GM12878 (cell line): ENCODE measurements at regions not wholly inside any gene's neighbourhood (a gene's known extent, or its start where the extent isn't known, plus 50 kb on each side); places are given as distances from the start of the nearest gene placed in this dataset.

Source experiments
- BACH1 ChIP-seq: fragments of 450-650 bp; IDR thresholded peaks from 2 replicates; pipeline ENCODE4 v1.6.1; 2017; ENCODE audit warnings: mild to moderate bottlenecking, borderline replicate concordance
- CBX3 ChIP-seq: fragments of 200-600 bp; sonication (generic); IDR thresholded peaks from 2 replicates; pipeline ENCODE4 v1.6.1; 2016; ENCODE audit warnings: low read depth, borderline replicate concordance
- ESRRA ChIP-seq: IDR thresholded peaks from 2 replicates; pipeline ENCODE4 v1.6.1; 2012; ENCODE audit warnings: mild to moderate bottlenecking, low read length, improper control_type of control experiment
- FOXM1 ChIP-seq: IDR thresholded peaks from 2 replicates; pipeline ENCODE4 v1.6.1; 2012; ENCODE audit warnings: low read depth, mild to moderate bottlenecking, inconsistent platforms, low read length, moderate library complexity
- MAX ChIP-seq: IDR thresholded peaks from 2 replicates; pipeline ENCODE4 v1.6.1; 2012; ENCODE audit warnings: low read depth, low read length, improper control_type of control experiment
- MYC ChIP-seq: IDR thresholded peaks from 2 replicates; pipeline ENCODE4 v1.6.1; 2011; ENCODE audit warnings: mild to moderate bottlenecking, low read length, moderate library complexity, inconsistent platforms; ENCODE audit not compliant: insufficient read depth, insufficient replicate concordance, insufficient read length, severe bottlenecking
- POU2F2 ChIP-seq: IDR thresholded peaks from 3 replicates; pipeline ENCODE4 v1.6.1; 2011; ENCODE audit warnings: low read depth, mild to moderate bottlenecking, low read length, borderline replicate concordance
- RCOR1 ChIP-seq: conservative IDR thresholded peaks from 2 replicates; pipeline ENCODE4 v1.6.1; 2012; ENCODE audit warnings: low read depth, low read length, improper control_type of control experiment
- RELA ChIP-seq: fragments of 450-650 bp; IDR thresholded peaks from 2 replicates; pipeline ENCODE4 v1.8.0; 2014; ENCODE audit warnings: borderline replicate concordance; ENCODE audit not compliant: partially characterized antibody
- RFX5 ChIP-seq: IDR thresholded peaks from 2 replicates; pipeline ENCODE4 v1.6.1; 2011; ENCODE audit warnings: low read depth, low read length, improper control_type of control experiment
- SREBF2 ChIP-seq: IDR thresholded peaks from 2 replicates; pipeline ENCODE4 v1.6.1; 2012; ENCODE audit warnings: mild to moderate bottlenecking, low read length
- YY1 ChIP-seq: IDR thresholded peaks from 2 replicates; pipeline ENCODE4 v1.6.1; 2011; ENCODE audit warnings: low read depth, mild to moderate bottlenecking, low read length
- ZNF274 ChIP-seq: IDR thresholded peaks from one replicate; pipeline ENCODE4 v1.8.0; 2011; ENCODE audit not compliant: insufficient read length, insufficient read depth
- TF ChIP-seq, protein P1 (sequence below): fragments of 450-650 bp; formaldehyde crosslinking; IDR thresholded peaks from 2 replicates; pipeline ENCODE4 v1.4.0; 2022; ENCODE audit warnings: mild to moderate bottlenecking, moderate library complexity
- TF ChIP-seq, protein P2 (sequence below): IDR thresholded peaks from 2 replicates; pipeline ENCODE4 v1.6.1; 2011; ENCODE audit warnings: low read depth, mild to moderate bottlenecking, low read length, moderate library complexity, borderline replicate concordance; ENCODE audit errors: extremely low read depth
- TF ChIP-seq, protein P3 (sequence below): fragments of 450-650 bp; conservative IDR thresholded peaks from 2 replicates; pipeline ENCODE4 v1.6.1; 2017; ENCODE audit warnings: mild to moderate bottlenecking, moderate library complexity
- TF ChIP-seq, protein P4 (sequence below): fragments of 150-350 bp; IDR thresholded peaks from 2 replicates; pipeline ENCODE4 v1.6.1; 2014; ENCODE audit warnings: mild to moderate bottlenecking, low read depth, low read length
- TF ChIP-seq, protein P5 (sequence below): IDR thresholded peaks from 2 replicates; pipeline ENCODE4 v1.6.1; 2011; ENCODE audit warnings: mild to moderate bottlenecking, low read depth, low read length, moderate library complexity; ENCODE audit not compliant: insufficient replicate concordance

- TF ChIP-seq, protein P1, sequence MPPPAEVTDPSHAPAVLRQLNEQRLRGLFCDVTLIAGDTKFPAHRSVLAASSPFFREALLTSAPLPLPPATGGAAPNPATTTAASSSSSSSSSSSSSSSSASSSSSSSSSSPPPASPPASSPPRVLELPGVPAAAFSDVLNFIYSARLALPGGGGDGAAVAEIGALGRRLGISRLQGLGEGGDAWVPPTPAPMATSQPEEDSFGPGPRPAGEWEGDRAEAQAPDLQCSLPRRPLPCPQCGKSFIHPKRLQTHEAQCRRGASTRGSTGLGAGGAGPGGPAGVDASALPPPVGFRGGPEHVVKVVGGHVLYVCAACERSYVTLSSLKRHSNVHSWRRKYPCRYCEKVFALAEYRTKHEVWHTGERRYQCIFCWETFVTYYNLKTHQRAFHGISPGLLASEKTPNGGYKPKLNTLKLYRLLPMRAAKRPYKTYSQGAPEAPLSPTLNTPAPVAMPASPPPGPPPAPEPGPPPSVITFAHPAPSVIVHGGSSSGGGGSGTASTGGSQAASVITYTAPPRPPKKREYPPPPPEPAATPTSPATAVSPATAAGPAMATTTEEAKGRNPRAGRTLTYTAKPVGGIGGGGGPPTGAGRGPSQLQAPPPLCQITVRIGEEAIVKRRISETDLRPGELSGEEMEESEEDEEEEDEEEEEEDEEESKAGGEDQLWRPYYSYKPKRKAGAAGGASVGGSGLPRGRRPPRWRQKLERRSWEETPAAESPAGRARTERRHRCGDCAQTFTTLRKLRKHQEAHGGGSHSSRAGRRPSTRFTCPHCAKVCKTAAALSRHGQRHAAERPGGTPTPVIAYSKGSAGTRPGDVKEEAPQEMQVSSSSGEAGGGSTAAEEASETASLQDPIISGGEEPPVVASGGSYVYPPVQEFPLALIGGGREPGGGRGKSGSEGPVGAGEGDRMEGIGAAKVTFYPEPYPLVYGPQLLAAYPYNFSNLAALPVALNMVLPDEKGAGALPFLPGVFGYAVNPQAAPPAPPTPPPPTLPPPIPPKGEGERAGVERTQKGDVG, result no peak
- no peak for TF ChIP-seq ZNF274
- peak; percentile 23; the same call in 1 of the 2 replicates for TF ChIP-seq BACH1
- no peak for TF ChIP-seq SREBF2
- no peak for TF ChIP-seq ESRRA
- no peak for TF ChIP-seq FOXM1
- TF ChIP-seq CBX3, result no peak
- TF ChIP-seq YY1, result 0 out of 2 replicates have a peak, but pooled peaks have one; percentile 53
- no peak for TF ChIP-seq RFX5
- TF ChIP-seq, protein P2, sequence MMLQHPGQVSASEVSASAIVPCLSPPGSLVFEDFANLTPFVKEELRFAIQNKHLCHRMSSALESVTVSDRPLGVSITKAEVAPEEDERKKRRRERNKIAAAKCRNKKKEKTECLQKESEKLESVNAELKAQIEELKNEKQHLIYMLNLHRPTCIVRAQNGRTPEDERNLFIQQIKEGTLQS, result no peak
- TF ChIP-seq MYC, result no peak
- TF ChIP-seq RELA, result no peak
- no peak for TF ChIP-seq RCOR1
- TF ChIP-seq, protein P3, sequence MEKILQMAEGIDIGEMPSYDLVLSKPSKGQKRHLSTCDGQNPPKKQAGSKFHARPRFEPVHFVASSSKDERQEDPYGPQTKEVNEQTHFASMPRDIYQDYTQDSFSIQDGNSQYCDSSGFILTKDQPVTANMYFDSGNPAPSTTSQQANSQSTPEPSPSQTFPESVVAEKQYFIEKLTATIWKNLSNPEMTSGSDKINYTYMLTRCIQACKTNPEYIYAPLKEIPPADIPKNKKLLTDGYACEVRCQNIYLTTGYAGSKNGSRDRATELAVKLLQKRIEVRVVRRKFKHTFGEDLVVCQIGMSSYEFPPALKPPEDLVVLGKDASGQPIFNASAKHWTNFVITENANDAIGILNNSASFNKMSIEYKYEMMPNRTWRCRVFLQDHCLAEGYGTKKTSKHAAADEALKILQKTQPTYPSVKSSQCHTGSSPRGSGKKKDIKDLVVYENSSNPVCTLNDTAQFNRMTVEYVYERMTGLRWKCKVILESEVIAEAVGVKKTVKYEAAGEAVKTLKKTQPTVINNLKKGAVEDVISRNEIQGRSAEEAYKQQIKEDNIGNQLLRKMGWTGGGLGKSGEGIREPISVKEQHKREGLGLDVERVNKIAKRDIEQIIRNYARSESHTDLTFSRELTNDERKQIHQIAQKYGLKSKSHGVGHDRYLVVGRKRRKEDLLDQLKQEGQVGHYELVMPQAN, result no peak
- TF ChIP-seq MAX, result no peak
- peak; percentile 97 for TF ChIP-seq POU2F2
- TF ChIP-seq, protein P4, sequence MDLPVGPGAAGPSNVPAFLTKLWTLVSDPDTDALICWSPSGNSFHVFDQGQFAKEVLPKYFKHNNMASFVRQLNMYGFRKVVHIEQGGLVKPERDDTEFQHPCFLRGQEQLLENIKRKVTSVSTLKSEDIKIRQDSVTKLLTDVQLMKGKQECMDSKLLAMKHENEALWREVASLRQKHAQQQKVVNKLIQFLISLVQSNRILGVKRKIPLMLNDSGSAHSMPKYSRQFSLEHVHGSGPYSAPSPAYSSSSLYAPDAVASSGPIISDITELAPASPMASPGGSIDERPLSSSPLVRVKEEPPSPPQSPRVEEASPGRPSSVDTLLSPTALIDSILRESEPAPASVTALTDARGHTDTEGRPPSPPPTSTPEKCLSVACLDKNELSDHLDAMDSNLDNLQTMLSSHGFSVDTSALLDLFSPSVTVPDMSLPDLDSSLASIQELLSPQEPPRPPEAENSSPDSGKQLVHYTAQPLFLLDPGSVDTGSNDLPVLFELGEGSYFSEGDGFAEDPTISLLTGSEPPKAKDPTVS, result no peak
- TF ChIP-seq, protein P5, sequence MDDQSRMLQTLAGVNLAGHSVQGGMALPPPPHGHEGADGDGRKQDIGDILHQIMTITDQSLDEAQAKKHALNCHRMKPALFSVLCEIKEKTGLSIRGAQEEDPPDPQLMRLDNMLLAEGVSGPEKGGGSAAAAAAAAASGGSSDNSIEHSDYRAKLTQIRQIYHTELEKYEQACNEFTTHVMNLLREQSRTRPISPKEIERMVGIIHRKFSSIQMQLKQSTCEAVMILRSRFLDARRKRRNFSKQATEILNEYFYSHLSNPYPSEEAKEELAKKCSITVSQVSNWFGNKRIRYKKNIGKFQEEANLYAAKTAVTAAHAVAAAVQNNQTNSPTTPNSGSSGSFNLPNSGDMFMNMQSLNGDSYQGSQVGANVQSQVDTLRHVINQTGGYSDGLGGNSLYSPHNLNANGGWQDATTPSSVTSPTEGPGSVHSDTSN, result no peak
Measured at GRCh38 chr4:123599920-123600810, 203.6 kb downstream of the SPRY1 start (continued).
